ENCODE measurements at regions not wholly inside any gene's neighbourhood (a gene's known extent, or its start where the extent isn't known, plus 50 kb on each side); places are given as distances from the start of the nearest gene placed in this dataset.
A peak's percentile ranks its signal among the peaks of the same experiment; 100 is the strongest.
"Not testable (repeated sequence)": the region's sequence is repeated elsewhere in the genome, so short reads cannot be mapped to it uniquely, and the experiment has no call there.

DNA sequence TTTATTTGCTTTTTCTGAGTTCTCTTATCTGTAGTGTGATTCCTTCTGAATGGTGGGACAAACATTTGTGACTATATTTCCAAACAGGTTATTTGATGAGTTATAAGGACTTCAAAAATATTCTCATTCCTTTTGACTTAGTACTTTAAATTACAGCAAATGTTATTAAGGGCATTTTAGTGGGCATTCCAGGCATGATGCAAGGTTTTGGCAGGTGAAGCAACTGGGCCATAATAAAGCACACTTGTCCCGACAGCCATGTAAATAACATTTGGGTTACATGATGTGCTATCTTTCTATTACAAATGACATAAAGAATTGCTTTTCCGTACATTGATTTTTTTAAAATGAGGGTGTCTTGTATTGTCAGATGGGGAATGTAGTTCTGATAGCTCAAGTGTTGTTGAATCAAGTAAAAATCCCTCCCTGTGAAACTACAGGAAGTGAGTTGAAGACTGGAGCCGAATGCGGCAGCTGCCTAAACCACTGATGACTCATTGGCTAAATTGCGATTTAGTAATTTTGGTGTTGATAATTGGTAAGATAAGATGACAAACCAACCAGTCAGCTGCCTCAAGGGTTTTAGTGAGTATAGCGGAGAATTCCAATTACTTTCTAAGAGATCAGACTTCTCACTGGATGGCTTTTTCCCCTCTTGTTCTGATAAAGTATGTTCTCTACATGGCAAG lies 231.3 kb upstream of the NPY start:
- no peak for DNase-seq (ENCODE audit: low read depth)

- no peak for DNase-seq (ENCODE audit: low read depth)
Measured at GRCh38 chr7:24054236-24054635, 229.8 kb upstream of the NPY start.

DNA sequence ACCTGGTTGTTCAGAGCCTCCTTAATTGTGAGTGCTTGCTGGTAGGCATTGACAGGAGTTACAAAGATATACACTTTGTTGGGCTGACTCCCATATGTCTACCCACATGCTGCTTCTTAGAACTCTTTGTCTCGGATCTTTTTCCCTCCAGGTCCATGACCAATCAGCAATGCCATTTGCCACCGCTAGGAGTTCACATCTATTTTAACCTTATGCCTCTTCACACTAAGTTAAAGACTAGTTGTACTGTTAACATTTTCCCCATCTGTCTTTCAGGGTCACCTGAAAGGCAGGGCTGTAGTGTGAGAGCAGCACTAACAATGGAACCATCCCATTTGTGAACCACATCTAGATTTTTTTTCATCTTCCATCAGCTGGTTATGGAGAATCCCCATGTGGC lies 226.7 kb upstream of the NPY start:
- no peak for DNase-seq (ENCODE audit: low read depth)

DNA sequence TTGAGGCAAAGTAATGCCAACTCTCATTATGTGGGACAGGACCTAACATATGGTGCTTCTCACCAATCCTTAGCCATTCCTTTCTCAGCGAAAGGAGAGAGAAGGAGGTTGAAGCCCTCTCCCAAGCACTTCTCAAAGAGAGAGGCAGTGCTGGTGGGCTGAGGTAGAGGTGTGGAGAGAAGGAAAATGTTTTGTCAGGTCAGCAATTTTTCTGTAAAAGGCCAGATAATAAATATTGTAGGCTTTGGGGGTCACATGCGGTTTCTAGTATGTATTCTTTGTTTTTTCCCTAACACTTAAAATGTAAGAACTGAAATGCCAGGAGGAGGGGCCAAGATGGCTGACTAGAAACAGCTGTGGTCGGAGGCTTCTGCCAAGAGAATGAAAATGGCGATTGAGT lies 225.0 kb upstream of the NPY start:
- DNase-seq (ENCODE audit: low read depth), result no peak

DNA sequence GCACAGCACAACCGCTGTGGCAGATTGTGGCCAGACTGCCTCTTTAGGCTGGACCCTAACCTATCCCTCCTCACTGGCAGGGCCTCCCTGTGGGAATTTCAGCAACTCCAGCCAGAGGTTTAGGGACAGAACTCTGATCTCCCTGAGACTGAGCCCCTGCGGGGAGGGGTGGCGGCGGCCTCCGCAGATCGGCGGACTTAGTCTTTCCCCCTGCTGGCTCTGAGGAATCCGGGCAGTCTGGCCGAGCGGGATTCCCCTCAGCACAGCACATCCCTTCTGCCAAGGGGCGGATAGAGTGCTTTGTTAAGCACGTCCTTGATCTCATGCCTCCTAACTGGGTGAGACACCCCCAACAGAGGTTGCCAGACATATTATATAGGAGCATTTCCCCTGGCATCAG lies 224.2 kb upstream of the NPY start:
- DNase-seq (ENCODE audit: low read depth), result no peak

GRCh38 chr7:24063721-24064120 lies 220.3 kb upstream of the NPY start:
- DNase-seq (ENCODE audit: low read depth), result no peak

GRCh38 chr7:24069751-24070150 lies 214.2 kb upstream of the NPY start:
- DNase-seq (ENCODE audit: low read depth), result no peak

- DNase-seq (ENCODE audit: low read depth), result no peak
Measured at GRCh38 chr7:24073651-24074420, 210.2 kb upstream of the NPY start.

DNA sequence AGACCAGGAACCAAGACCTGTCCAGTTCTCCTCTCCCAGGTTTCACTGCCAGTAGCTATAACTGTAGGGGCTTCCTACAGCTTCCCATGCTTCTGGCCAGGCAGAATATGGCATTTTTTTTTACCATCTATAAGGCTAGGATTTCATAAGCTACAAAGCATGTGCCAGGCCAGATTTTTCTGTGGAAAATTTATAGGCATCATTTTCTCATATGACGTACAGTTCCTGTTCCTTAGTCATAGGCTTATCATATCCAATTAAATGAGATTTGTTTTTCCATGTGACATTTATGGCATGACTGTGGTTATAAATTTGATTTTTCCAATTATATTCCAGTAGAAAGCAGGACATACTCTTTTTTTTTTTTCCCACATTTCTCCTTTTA lies 208.6 kb upstream of the NPY start:
- DNase-seq (ENCODE audit: low read depth), result no peak

DNA sequence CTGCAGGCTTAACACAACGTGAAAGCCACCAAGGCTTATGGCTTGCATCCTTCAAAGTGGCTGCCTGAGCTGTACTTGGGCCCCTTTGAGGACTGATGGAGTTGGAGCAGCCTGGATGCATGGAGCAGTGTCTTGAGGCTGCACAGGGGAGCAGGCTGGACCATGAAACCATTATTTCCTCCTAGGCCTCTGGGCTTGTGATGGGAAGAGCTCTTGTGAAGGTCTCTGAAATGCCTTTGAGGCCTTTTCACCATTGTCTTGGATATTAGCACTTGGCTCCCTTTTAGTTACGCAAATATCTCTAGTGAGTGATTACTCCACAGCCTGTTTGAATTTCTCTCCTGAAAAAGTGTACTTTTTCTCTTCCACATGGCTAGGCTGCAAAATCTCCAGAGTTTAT lies 201.2 kb upstream of the NPY start:
- no peak for DNase-seq (ENCODE audit: low read depth)

GRCh38 chr7:24102988-24103387 lies 181.0 kb upstream of the NPY start:
- no peak for DNase-seq (ENCODE audit: low read depth)

DNA sequence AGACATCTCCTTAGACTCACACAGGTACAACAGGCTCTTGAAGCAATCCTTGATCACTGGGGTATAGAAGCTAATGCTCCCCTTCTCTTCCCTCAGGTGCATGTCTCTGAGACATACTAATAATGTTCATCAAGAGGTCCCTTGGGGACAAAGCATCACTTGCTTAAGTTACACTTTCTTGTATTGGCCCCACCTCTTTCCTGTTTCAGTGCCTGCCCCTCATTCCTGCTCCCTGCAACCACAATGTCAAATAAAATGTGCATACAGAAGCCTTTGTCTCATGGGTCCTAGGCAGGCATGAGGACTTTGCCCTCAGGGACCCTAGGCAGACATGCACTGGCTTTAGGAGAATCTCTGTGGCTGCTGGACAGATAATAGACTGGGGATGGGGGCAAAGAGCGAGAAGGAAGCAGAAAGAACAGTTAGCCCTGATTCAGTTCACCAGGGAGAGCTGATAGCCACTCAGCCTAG lies 175.0 kb upstream of the NPY start:
- DNase-seq (ENCODE audit: low read depth), result no peak

DNA sequence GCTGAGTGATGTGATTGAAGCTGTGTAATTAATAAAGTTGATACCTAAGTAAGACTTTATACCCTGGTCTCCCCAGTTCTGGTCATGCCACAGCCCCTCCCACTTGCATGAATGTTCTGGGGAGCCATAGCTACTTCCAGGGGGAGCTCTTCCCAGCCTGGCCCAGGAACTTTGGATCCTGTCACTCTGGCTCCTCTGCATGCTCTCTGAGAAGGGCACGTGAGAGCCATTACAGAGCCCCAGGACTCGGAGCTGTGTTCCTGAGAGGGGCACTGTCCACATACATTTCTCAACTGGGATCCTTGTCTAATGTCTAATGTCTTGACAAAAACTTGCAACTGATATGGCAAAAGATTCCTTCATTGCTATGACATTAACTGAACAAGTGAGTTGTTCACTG lies 173.9 kb upstream of the NPY start:
- DNase-seq (ENCODE audit: low read depth), result no peak

DNA sequence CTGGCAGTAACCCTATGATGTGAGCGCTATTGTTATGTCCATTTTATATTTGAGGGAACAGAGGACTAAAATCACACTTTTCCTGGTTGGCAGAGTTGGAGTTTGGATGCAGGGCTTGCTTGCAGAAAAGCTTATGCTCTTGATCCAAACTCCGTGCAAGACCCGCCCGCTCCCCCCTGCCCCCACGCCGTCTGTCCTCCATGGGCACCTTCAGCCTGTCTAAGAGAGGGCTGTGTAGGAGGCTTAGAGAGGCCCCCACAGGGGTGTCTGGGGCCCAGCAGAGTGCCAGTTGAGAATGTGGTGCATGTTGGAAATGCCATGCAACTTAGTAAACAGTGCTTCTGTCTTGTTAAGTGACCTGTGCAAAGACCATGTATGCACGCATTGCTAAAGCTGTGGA lies 170.5 kb upstream of the NPY start:
- DNase-seq (ENCODE audit: low read depth), result no peak

GRCh38 chr7:24115661-24116060 lies 168.3 kb upstream of the NPY start:
- no peak for DNase-seq (ENCODE audit: low read depth)

- not testable (repeated sequence) for DNase-seq (ENCODE audit: low read depth)
Measured at GRCh38 chr7:24117903-24118499, 166.0 kb upstream of the NPY start.

DNA sequence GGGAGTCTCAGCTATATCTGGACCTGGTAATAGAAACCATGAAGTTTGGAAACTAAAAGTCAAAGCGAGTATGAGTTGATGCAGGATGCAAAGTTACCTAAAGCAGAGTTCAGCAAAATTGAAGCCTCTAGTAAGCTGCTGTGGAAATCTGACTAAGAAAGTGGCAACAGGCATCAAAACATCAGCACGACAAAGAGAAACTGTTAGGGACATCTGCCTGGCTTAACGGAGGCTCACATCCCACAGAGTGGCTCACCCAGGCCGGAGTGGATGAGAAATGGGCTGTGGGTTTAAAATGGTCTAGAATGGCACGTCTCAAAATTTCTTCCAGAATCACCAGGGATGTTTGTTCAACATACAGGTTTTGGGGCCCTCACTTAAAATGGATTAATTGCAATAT lies 164.1 kb upstream of the NPY start:
- no peak for DNase-seq (ENCODE audit: low read depth)

DNA sequence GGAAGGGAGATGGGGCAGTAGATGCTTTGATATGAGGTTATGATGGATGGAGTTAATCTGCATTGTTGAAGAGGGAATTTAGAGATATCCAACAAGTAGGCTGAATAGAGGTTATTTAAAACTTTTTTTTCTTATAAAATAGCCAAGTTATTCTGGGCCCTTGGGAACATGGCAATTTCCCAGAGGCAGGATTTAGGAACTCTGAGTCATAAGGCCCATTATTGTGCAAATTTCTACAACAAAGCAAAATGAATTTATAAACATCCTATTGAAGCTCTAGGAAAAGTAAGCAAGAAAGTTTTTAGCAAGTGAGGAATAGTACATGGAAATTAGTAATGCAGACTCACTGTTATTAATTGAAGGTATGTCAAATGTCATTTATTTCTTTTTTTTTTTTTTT lies 160.9 kb upstream of the NPY start:
- peak; percentile 9 for DNase-seq (ENCODE audit: low read depth)

DNA sequence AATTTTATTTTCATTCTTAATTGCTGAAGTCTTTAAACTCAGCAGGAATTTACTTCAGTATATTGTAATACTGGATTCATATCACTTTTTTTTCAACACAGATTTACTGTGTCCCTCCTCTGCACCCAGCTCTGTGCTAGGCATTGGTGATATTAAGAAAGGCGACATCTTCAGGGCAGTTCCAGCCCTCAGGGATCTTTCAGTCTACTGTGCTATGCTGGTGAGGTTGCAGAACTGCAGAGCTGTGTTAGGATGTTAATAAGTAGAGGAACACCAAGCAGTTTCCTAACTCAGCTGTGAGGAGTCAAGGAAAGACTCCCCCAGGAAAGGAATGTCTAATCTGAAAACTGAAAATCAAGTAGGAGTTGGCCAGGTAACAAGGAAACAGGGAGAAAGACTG lies 158.2 kb upstream of the NPY start:
- no peak for DNase-seq (ENCODE audit: low read depth)

DNA sequence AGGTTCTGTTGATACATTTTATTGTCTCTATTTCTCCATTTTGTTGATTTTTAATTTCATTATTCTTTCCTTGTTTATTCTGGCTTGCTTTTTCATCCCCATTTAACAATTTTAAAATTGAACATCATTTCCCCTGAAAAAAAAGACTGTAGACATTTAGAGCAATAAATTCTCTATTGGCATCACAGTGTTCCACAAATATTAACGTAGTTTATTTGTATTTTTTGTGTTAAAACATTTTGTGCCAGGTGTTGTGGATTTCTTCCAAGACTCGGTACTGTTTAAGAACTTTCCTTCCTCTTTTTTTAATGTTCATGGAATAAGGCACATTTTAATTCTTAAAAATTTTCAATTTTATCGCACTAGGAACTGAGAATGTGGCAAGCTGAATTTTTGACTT lies 156.1 kb upstream of the NPY start:
- DNase-seq (ENCODE audit: low read depth), result no peak

DNA sequence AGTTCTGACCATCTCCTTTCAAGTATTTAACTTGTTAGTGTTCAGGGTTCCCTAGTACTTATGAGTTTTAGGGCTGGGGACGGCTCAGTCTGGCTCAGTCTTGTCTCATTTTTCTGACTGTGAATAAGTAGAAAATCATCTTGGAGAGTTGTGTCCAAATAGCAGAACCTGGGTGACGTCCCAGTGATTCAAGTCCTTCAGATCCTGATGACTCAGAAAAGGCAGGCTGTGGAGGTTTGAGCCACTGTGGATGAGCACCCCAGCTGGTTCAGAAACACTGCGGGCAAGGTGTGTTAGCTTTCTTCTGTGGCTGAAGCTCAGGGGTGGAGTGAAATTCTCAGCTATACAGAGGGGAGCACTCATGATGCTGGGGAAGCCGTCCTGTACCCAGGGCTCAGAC lies 154.4 kb upstream of the NPY start:
- DNase-seq (ENCODE audit: low read depth), result no peak

DNA sequence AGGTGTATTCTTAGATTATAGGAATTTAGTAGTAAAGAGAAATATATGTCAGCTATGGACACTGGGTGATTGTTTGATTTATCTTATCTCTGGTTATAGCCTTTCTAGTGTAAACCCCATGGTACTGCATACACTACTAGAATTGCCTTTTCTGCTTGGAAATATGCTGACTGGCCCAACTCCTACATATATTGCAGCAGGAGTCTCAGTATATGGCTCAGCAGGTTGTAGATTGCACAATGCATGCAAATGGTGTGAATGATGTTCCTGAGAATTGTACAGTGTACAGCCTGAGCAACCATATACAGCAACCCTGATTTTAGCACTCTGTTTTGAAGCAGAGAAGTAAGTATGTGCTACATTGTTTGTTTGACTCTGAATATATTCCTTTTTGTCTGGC lies 153.4 kb upstream of the NPY start:
- no peak for DNase-seq (ENCODE audit: low read depth)

DNA sequence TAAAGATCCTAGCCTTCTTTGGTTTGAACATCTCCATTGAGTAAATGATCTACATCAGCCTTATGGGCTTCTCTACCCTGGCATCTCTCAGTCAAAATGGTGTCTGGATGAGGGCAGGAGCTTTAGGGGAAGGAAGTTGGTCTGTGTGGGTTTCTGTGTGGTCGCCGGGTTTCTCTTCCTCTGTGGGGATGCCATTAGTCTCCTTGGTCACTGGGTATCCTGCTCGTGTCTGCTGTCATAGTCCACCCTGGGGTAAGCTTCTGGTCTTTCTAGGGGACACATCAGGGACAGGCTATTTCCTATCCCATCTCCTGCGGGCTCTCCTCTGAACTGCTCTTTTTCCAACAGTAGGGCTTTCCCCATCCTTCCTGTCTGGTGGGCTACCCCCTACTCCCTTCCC lies 150.3 kb upstream of the NPY start:
- no peak for DNase-seq (ENCODE audit: low read depth)

- DNase-seq (ENCODE audit: low read depth), result no peak
Measured at GRCh38 chr7:24134535-24134934, 149.5 kb upstream of the NPY start.
